Activated naive CD4-positive, alpha-beta T cell treated with anti-CD3 and anti-CD28 coated beads, Interleukin-2, amount 10 ng/mL, durations not matched to agents 7 days and 5 days (primary cell): ENCODE measurements at regions not wholly inside any gene's neighbourhood (a gene's known extent, or its start where the extent isn't known, plus 50 kb on each side); places are given as distances from the start of the nearest gene placed in this dataset.

Experiments used
- CTCF ChIA-PET: fragments of 350-600 bp; sonication (Branson Sonifier 250); formaldehyde crosslinking; loops from one replicate; lab custom pipeline; 2021; ENCODE audit warnings: antibody characterized with exemption; lab: Charles Lee
- DNase-seq: peaks from one replicate; pipeline ENCODE4 v3.0.0-alpha.2; 2020
- H3K27ac Mint-ChIP-seq: one replicate; pipeline ENCODE4 v1.8.0; 2021; ENCODE audit warnings: mild to moderate bottlenecking, moderate library complexity, mixed read lengths
- H3K27me3 Mint-ChIP-seq: one replicate; pipeline ENCODE4 v1.8.0; 2021; ENCODE audit warnings: mild to moderate bottlenecking, mixed read lengths
- H3K36me3 Mint-ChIP-seq: one replicate; pipeline ENCODE4 v1.8.0; 2021; ENCODE audit warnings: mixed read lengths
- H3K4me1 Mint-ChIP-seq: one replicate; pipeline ENCODE4 v1.8.0; 2021; ENCODE audit warnings: mixed read lengths
- H3K4me3 Mint-ChIP-seq: one replicate; pipeline ENCODE4 v1.8.0; 2021; ENCODE audit warnings: mild to moderate bottlenecking, moderate library complexity, mixed read lengths
- H3K9me3 Mint-ChIP-seq: one replicate; pipeline ENCODE4 v1.8.0; 2021; ENCODE audit warnings: mixed read lengths

DNA sequence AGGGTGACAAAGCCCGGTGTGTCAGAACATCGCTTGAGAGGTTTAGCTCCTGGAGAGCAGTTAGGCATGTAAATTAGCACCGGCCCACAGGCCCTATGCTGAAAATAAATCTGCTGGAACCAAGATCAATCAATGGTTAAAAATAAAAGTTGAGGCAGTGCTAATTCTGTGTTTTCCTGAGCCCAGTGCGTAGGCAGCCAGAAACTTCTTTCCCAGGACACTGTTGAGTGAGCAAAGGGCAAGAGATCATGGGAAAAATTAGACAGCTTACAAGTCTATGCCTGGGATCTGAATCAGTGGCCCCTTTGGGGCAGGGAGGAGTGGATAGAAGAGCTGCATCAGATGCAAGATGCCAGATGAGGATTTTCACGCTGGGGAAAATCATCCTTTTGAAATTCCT lies 539.2 kb downstream of the BUD13 start:
- Mint-ChIP-seq H3K9me3 (no peaks in the 10 kb centered on the region), H3K4me3 (no peak overlapping the region), H3K4me1 (no peaks in the 10 kb centered on the region), H3K27me3 (no peaks in the 10 kb centered on the region), H3K27ac (no peak overlapping the region), H3K36me3 (no peaks in the 10 kb centered on the region)
- CTCF ChIA-PET: no interaction called here
- DNase-seq: no peak

DNA sequence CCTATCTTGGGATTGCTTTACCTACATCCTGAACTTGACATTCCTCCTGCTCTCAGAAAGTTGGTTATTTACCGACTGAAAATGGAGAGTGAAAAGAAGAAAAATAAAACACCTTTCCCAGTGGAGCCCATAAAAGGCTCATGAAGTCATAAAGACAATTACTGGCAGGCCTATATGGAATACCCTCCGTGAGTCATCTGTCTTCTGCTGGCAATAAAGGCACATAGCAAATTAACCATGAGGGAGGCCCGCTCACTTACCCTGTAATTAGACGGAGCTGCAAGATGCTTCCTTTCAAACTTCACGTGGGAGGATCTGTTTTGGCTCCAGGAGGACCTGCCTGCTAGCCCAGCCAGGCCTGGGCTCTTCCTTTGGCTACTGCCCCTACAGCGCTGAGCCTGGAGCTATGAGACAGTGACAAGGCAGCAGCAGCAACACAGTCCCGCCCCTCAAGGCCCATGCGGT lies 540.4 kb downstream of the BUD13 start:
- no peak overlapping the region for H3K4me3 Mint-ChIP-seq
- H3K9me3 Mint-ChIP-seq: no peaks in the 10 kb centered on the region
- H3K36me3 Mint-ChIP-seq: no peaks in the 10 kb centered on the region
- no peak overlapping the region for H3K27ac Mint-ChIP-seq
- no peaks in the 10 kb centered on the region for H3K27me3 Mint-ChIP-seq
- no peak for DNase-seq
- no peaks in the 10 kb centered on the region for H3K4me1 Mint-ChIP-seq
- CTCF ChIA-PET: no interaction called here

DNA sequence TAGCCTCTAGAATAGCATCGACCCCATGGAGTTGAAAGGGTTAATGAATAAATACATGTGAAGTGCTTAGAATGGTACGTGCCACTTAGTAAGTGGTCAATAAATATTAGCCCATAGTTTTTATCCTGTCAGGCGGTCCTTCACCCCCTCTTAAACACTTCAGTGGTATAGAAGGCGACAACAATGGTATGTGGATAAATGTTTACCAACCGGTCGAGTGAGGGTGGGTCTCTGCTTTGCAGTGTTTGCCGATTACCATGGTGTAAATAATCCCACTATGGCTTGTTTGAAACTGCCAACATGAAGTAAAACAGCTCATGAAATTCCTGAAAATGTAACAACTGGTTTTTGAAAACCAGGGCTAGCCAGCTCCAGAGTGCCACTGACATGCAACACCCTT lies 541.2 kb downstream of the BUD13 start:
- Mint-ChIP-seq H3K27me3 (no peaks in the 10 kb centered on the region), H3K9me3 (no peaks in the 10 kb centered on the region), H3K4me3 (no peak overlapping the region), H3K4me1 (no peaks in the 10 kb centered on the region), H3K36me3 (no peaks in the 10 kb centered on the region), H3K27ac (no peak overlapping the region)
- CTCF ChIA-PET: no interaction called here
- DNase-seq: no peak

DNA sequence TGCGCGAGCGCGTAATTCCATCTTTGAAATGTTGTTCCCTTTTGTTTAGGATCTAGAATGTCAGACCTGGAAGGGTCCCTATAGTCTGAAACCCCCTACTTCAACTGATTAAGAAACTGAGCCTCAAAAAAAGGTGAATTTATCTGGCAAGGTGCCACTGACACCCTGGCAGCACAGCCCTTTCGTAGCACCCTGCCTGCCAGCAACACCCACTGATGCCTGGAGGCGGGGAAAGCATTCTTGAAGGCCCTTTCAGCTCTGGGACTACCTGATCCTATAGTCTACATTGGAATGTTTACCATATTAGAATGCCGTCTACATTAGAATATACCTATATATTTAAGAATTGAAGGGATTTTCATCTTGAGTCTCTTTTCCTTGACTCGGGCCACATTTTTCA lies 542.3 kb downstream of the BUD13 start:
- CTCF ChIA-PET: no interaction called here
- no peak for DNase-seq

DNA sequence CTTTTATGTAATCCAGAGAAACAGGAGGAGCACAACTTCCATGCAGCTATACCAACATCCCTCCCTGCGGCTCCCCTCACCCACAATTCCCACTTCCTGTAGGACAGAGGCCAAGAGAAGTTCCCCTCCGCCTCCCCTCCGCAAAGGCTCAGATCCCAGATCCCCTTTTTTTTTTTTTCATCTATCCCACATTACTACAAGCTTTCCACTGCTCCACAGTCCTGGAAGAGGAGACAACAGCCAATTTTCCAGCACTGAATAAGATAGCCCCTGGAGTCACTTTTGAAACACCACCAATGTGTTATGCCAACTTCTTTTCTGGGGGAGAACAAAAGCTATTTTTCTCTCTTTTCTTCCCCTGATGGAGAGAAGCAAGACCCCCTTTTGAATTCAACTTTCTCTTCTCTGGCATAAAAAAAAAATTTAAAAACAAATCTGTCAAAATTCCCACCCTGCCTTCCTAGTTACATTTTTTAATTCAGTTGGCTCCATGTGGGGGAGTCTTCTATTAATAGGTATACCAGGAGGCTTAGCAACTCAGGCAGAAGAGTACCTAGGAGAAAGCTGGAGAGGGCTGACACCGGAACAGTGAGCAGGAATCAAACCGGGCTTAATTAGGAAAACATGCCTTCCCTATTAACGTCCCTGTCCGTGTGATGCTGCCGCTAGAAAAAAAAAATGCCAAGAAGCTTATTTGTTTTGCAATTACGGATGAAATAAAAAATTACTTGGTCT lies 543.4 kb downstream of the BUD13 start:
- Mint-ChIP-seq H3K4me1 (no peaks in the 10 kb centered on the region), H3K27ac (no peak overlapping the region), H3K4me3 (no peak overlapping the region), H3K27me3 (no peaks in the 10 kb centered on the region), H3K36me3 (no peaks in the 10 kb centered on the region), H3K9me3 (no peaks in the 10 kb centered on the region)
- CTCF ChIA-PET: interaction anchor here (2.0 kb wide), 1 partner anchor 12 kb away, joined by 10 read pairs; no protein-coding TSS in a partner anchor
- DNase-seq: no peak

More for the DNA sequence above, 542.3 kb downstream of the BUD13 start:
- H3K27me3 Mint-ChIP-seq: no peaks in the 10 kb centered on the region
- H3K27ac Mint-ChIP-seq: no peak overlapping the region
- H3K4me3 Mint-ChIP-seq: no peak overlapping the region
- H3K4me1 Mint-ChIP-seq: no peaks in the 10 kb centered on the region
- H3K36me3 Mint-ChIP-seq: no peaks in the 10 kb centered on the region
- no peaks in the 10 kb centered on the region for H3K9me3 Mint-ChIP-seq

DNA sequence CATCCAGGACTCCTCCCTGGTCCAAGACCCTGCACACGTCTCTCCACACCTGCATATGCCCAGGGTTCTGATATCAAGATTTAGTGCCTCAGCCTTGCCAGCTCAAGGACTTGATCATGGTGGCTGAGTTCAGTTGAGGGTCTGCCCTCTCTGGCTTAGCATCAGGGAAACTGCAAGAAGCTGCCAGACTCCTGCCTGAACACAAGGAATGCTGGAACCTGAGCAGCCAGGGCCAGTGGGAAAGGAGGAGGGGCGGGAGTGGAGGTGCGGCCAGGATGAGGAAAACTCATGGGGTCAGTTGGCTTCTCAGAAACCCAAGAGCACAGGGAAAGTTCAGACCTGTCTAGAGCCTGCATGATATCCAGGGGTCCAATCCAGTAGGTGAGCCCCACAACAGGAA lies 546.1 kb downstream of the BUD13 start:
- Mint-ChIP-seq H3K9me3 (no peaks in the 10 kb centered on the region), H3K27me3 (no peaks in the 10 kb centered on the region), H3K4me3 (no peak overlapping the region), H3K27ac (no peak overlapping the region), H3K4me1 (no peaks in the 10 kb centered on the region), H3K36me3 (no peaks in the 10 kb centered on the region)
- CTCF ChIA-PET: no interaction called here
- DNase-seq: no peak

DNA sequence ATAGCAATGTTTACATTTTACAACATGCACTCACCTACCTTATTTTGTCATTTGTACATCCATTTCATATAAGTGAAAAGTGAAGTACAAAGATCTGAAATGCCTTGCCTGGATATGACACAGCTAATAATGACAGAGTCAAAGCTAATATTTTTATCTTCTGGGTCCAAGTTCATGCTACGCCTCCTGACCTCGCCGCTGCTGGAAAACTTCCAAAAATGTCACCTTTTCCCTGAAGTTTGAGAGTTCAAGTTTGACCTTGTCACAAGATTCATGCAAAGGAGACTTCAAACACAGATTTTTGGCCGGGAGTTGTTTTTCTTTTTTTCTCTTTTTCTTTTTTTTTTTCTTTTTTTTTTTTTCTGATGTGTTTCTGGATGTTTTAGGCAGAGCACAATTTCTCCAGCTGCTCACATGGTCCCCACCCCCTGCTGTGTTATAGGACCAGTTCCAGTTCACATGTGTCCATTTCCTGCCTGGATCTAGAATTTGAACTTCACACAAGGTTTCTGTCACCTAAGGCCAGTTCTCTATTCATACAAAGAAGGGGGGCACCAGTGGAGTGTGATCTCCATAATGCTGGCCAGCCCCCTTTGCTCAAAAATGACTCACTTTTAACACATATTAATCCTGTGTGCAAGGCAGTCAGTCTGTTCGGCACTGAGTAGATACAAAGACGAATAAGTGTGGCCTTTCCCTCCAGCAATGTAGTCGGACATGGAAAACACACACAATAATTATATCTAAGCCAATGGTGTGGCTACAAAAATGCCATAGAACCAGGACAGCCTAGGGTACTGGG lies 546.8 kb downstream of the BUD13 start:
- no peak for DNase-seq
- no peaks in the 10 kb centered on the region for H3K4me1 Mint-ChIP-seq
- no peaks in the 10 kb centered on the region for H3K9me3 Mint-ChIP-seq
- CTCF ChIA-PET: interaction anchor here (0.7 to 1.1 kb wide), 2 partner anchors 710 to 901 kb away, joined by 3 read pairs; no protein-coding TSS in a partner anchor
- H3K27ac Mint-ChIP-seq: no peak overlapping the region
- no peaks in the 10 kb centered on the region for H3K27me3 Mint-ChIP-seq
- H3K4me3 Mint-ChIP-seq: no peak overlapping the region
- no peaks in the 10 kb centered on the region for H3K36me3 Mint-ChIP-seq

DNA sequence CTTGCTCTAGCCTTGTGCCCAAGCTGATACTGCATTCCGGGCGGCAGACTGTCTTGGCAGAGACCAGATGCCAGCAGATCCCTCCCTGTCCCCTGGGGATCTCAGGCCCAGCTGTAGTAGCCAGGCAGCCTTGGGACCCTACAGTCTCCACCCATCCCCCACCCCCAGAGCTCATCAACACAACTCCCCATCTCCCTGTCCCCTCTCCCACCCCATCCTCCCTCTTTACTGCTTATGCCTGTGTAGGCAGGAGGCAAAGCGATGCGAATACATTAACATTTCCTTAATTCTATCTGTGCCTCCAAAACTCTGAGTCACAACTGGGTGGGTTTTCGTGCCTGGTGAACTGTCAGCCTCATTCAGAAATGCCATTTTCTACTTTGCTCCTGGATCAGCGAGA lies 547.6 kb downstream of the BUD13 start:
- H3K4me1 Mint-ChIP-seq: no peaks in the 10 kb centered on the region
- H3K27ac Mint-ChIP-seq: no peak overlapping the region
- H3K27me3 Mint-ChIP-seq: no peaks in the 10 kb centered on the region
- H3K36me3 Mint-ChIP-seq: no peaks in the 10 kb centered on the region
- no peak overlapping the region for H3K4me3 Mint-ChIP-seq
- CTCF ChIA-PET: interaction anchor here (0.8 to 1.1 kb wide), 2 partner anchors 11 to 900 kb away, joined by 3 read pairs; no protein-coding TSS in a partner anchor
- DNase-seq: no peak
- no peaks in the 10 kb centered on the region for H3K9me3 Mint-ChIP-seq

DNA sequence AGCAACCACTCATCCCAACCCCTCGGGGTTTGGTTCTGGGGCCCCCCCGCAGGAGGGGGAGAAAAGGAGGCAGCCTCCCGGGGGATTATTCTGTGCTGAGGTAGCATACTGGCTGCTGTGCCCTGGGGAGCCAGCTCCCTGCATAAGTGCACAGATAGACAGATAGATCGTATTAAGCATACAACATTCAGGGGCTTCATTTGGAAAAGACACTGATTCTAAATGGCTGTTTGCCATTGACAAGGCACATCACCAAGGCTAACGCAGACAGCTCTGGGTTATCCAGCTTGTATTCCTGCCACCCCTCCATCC lies 547.9 kb downstream of the BUD13 start:
- Mint-ChIP-seq H3K27me3 (no peaks in the 10 kb centered on the region), H3K36me3 (no peaks in the 10 kb centered on the region), H3K9me3 (no peaks in the 10 kb centered on the region), H3K4me1 (no peaks in the 10 kb centered on the region), H3K4me3 (no peak overlapping the region), H3K27ac (no peak overlapping the region)
- CTCF ChIA-PET: interaction anchor here (0.8 to 1.1 kb wide), 2 partner anchors 11 to 900 kb away, joined by 3 read pairs; no protein-coding TSS in a partner anchor
- DNase-seq: no peak

DNA sequence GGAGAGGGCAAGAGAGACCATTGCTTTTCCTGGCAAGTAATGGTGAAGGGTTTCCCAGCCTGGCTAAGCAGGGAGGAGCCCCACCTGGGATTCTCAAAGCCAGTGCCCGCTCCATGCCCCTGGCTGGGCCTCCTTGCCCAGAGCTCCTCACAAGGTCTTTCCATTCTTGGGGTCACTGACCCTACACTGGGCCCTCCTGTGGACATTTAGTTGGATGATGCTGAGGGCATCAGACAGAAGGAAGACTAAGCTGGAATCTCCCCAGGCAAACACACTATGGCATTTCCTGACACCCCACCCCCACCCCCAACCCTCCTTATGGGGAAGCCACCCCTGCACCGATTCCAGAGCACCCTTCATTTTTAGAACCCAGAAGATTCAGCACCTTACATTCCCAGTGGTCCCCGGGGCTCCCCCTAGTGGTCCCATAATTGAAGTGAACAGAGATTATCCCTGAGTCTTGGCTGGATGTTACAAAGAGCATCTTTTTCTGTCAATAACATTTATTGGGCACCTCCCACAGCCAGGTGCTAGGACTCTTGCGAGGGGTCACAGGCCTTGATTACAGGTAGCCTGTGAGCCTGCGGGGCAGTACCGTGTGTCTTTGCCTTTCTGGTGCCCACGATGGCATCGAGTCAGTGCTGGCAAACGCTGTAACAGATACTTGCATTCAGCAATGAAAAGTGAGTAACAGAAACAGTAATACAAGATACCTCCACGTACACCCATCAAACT lies 548.5 kb downstream of the BUD13 start:
- Mint-ChIP-seq H3K27me3 (no peaks in the 10 kb centered on the region), H3K9me3 (no peaks in the 10 kb centered on the region), H3K36me3 (no peaks in the 10 kb centered on the region), H3K4me1 (no peaks in the 10 kb centered on the region), H3K4me3 (no peak overlapping the region), H3K27ac (no peak overlapping the region)
- peak; percentile 48 for DNase-seq
- CTCF ChIA-PET: interaction anchor here (0.8 to 1.0 kb wide), 2 partner anchors 10 kb away, joined by 3 to 4 read pairs; no protein-coding TSS in a partner anchor

DNA sequence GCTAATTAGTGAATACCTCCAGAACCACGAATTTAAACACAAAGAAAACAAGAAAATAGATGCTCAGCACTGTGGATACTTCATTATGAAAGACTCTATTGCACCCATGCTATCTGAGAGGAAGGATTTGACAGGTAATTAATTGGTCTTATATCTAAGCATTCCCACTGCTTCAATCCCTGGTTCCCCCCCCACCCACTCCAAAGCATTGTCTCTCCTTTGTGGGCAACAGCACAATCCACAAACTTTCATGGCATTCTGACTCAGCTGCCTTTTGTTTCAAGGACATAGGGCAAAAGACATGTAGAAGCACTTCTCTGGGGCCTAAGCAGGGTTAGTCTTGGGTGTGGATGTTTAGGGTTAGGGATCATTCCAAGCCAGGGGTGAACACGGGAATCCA lies 551.4 kb downstream of the BUD13 start:
- Mint-ChIP-seq H3K27me3 (no peaks in the 10 kb centered on the region), H3K4me3 (no peak overlapping the region), H3K27ac (no peak overlapping the region), H3K36me3 (no peaks in the 10 kb centered on the region), H3K9me3 (no peaks in the 10 kb centered on the region), H3K4me1 (no peaks in the 10 kb centered on the region)
- CTCF ChIA-PET: no interaction called here
- no peak for DNase-seq

DNA sequence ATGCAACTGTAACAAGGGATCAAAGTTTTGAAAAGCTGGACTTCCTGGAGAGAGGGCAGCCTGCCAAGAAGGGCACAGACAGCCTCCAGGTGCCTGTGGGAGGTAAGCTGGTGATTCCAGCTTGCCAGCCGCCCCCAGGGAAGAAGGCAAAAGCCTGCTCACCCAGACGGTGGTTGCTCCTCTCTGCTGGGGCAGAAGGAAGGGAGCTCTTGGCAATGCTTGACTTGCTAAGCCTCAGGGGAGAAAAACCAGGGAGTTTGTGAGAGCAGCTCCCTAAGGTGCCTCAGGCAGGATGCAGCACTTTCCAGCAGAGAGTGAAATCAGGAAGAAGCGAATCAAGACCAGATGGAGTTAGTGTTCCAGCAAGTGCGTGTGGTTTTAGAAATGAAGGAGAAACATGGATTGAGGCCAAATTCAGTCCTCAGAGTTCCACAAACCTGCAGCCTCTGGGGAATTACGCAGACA lies 553.6 kb downstream of the BUD13 start:
- Mint-ChIP-seq H3K4me3 (no peak overlapping the region), H3K9me3 (no peaks in the 10 kb centered on the region)
- CTCF ChIA-PET: no interaction called here

DNA sequence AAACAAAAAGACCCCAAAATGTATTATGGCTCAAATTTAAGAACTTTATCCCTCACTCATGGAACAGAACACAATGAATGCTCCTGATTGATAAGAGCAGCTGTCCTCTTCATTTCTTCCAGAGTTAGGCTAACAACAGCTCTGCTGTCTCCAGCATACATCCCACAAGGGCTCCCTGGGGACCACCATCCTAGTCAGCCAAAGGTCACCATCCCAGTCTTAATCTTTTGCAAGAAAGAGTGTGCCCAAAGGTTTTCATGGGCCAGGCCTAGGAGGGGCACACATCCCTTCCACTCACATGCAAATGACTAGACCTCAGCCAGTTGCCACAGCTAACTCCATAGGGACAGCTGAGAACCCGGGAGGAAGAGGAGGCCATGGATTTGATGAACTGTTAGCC lies 555.3 kb downstream of the BUD13 start:
- no peaks in the 10 kb centered on the region for H3K4me1 Mint-ChIP-seq
- no peak overlapping the region for H3K27ac Mint-ChIP-seq
- H3K9me3 Mint-ChIP-seq: no peaks in the 10 kb centered on the region
- H3K27me3 Mint-ChIP-seq: no peaks in the 10 kb centered on the region
- no peak overlapping the region for H3K4me3 Mint-ChIP-seq
- DNase-seq: no peak
- no peaks in the 10 kb centered on the region for H3K36me3 Mint-ChIP-seq
- CTCF ChIA-PET: interaction anchor here (0.8 to 2.5 kb wide), 7 partner anchors 11 to 474 kb away, joined by 3 to 10 read pairs (median 4); no protein-coding TSS in a partner anchor

More for the DNA sequence above, 553.6 kb downstream of the BUD13 start:
- Mint-ChIP-seq H3K36me3 (no peaks in the 10 kb centered on the region), H3K27me3 (no peaks in the 10 kb centered on the region), H3K4me1 (no peaks in the 10 kb centered on the region), H3K27ac (no peak overlapping the region)
- DNase-seq: no peak

DNA sequence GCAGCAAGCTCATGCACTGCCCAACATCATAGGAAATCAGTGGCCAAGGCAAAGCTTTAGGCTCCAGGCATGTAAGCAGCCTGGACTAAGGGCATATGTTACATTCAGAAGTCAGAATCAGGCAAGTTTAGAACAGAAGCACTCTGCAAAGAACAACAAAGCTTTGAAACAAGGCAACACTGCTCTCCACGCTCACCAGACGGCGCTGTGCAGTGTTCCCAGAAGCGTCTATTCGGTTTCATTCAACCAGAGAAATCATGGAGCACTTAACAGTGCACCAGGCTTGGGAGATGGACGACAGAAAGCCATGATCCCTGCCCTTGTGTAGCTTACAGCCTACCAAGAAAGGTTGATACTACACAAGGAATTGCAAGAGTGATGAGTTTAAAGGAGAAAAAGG lies 555.8 kb downstream of the BUD13 start:
- Mint-ChIP-seq H3K4me1 (no peaks in the 10 kb centered on the region), H3K27ac (no peak overlapping the region), H3K27me3 (no peaks in the 10 kb centered on the region), H3K4me3 (no peak overlapping the region), H3K36me3 (no peaks in the 10 kb centered on the region), H3K9me3 (no peaks in the 10 kb centered on the region)
- CTCF ChIA-PET: interaction anchor here (1.2 to 2.5 kb wide), 6 partner anchors 10 to 474 kb away, joined by 3 to 10 read pairs (median 6); no protein-coding TSS in a partner anchor
- DNase-seq: peak; percentile 34
